IMR-90 (cell line): ENCODE measurements at regions not wholly inside any gene's neighbourhood (a gene's known extent, or its start where the extent isn't known, plus 50 kb on each side); places are given as distances from the start of the nearest gene placed in this dataset.

Experiments
- ATAC-seq: fragments of 200-7000 bp; cut with Tn5 transposase; 2 replicates; pipeline ENCODE4 v1.9.1; 2020; ENCODE audit warnings: low read depth, mild to moderate bottlenecking, moderate library complexity
- BruUV-seq: library from RNA; stranded (reverse); fragments of 400-500 nt; replicated peaks from 2 replicates; lab custom pipeline; 2021; lab: Mats Ljungman, UMichigan
- CTCF ChIA-PET: fragments of 300-600 bp; formaldehyde crosslinking; extraction: SDS; loops from one replicate; lab custom pipeline; 2021; ENCODE audit warnings: antibody characterized with exemption; lab: Yijun Ruan, JAX
- POLR2A ChIA-PET: fragments of 300-600 bp; sonication (Branson Sonifier 250); formaldehyde crosslinking; loops from one replicate; lab custom pipeline; 2022; ENCODE audit warnings: antibody characterized with exemption; ENCODE audit not compliant: unreplicated experiment; lab: Charles Lee
- DNase-seq: peaks from one replicate; pipeline ENCODE4 v3.0.0; 2013
- H2AFZ ChIP-seq: replicated peaks from 2 replicates; pipeline ENCODE3; 2013; ENCODE audit warnings: low read length, mild to moderate bottlenecking; ENCODE audit not compliant: poor library complexity
- H2AK5ac ChIP-seq: 2 replicates; pipeline ENCODE4 v1.6.1; 2013; ENCODE audit warnings: low read depth, low read length, inconsistent platforms
- H2AK9ac ChIP-seq: replicated peaks from 2 replicates; pipeline ENCODE3; 2013; ENCODE audit warnings: mild to moderate bottlenecking, low read depth, low read length, moderate library complexity; ENCODE audit not compliant: poor library complexity
- H2BK120ac ChIP-seq: 2 replicates; pipeline ENCODE4 v1.6.1; 2013; ENCODE audit warnings: low read depth, low read length, inconsistent platforms
- H2BK15ac ChIP-seq: 3 replicates; pipeline ENCODE4 v1.6.1; 2013; ENCODE audit warnings: low read depth, low read length, inconsistent platforms
- H2BK20ac ChIP-seq: 2 replicates; pipeline ENCODE4 v1.6.1; 2013; ENCODE audit warnings: low read depth, mild to moderate bottlenecking, inconsistent platforms, low read length, moderate library complexity
- H2BK5ac ChIP-seq: 2 replicates; pipeline ENCODE4 v1.6.1; 2013; ENCODE audit warnings: mild to moderate bottlenecking, low read depth, low read length, inconsistent platforms; ENCODE audit not compliant: poor library complexity, severe bottlenecking
- H3K14ac ChIP-seq: replicated peaks from 2 replicates; pipeline ENCODE4 v1.6.1; 2013; ENCODE audit warnings: low read depth, low read length, inconsistent platforms
- H3K18ac ChIP-seq: 2 replicates; pipeline ENCODE4 v1.6.1; 2013; ENCODE audit warnings: low read depth, low read length, control low read depth
- H3K23ac ChIP-seq: 2 replicates; pipeline ENCODE4 v1.6.1; 2013; ENCODE audit warnings: low read depth, low read length, inconsistent platforms
- H3K27ac ChIP-seq: 2 replicates; pipeline ENCODE4 v1.5.1; 2013; ENCODE audit warnings: mild to moderate bottlenecking, control low read depth, low read length; ENCODE audit not compliant: insufficient read depth
- H3K27me3 ChIP-seq: 2 replicates; pipeline ENCODE4 v1.6.1; 2013; ENCODE audit warnings: low read length; ENCODE audit not compliant: control insufficient read depth, insufficient read depth
- H3K36me3 ChIP-seq: 2 replicates; pipeline ENCODE4 v1.6.1; 2013; ENCODE audit warnings: low read length, mixed read lengths; ENCODE audit not compliant: control insufficient read depth, insufficient read depth
- H3K4ac ChIP-seq: 2 replicates; pipeline ENCODE4 v1.6.1; 2013; ENCODE audit warnings: low read depth, low read length, inconsistent platforms
- H3K4me1 ChIP-seq: 2 replicates; pipeline ENCODE4 v1.6.1; 2013; ENCODE audit warnings: low read length, mixed read lengths; ENCODE audit not compliant: control insufficient read depth, insufficient read depth
- H3K4me2 ChIP-seq: 2 replicates; pipeline ENCODE4 v1.6.1; 2013; ENCODE audit warnings: low read depth, mild to moderate bottlenecking, control low read depth, low read length, moderate library complexity
- H3K4me3 ChIP-seq: 2 replicates; pipeline ENCODE4 v1.5.1; 2013; ENCODE audit warnings: low read depth, mild to moderate bottlenecking, control low read depth, low read length, moderate library complexity; ENCODE audit not compliant: insufficient read depth
- H3K56ac ChIP-seq: 2 replicates; pipeline ENCODE4 v1.6.1; 2013; ENCODE audit warnings: low read length, inconsistent platforms; ENCODE audit not compliant: insufficient read depth; ENCODE audit errors: extremely low read depth
- H3K79me1 ChIP-seq, 2 experiments: 2 replicates each; pipeline ENCODE4 v1.6.1; 2013; ENCODE audit warnings: low read length in 2 of 2, inconsistent platforms in 1 of 2, low read depth in 1 of 2
- H3K9ac ChIP-seq: 2 replicates; pipeline ENCODE4 v1.6.1; 2013; ENCODE audit warnings: low read depth, low read length, control low read depth
- H3K9me1 ChIP-seq: 2 replicates; pipeline ENCODE4 v1.6.1; 2013; ENCODE audit warnings: low read length, inconsistent platforms; ENCODE audit not compliant: insufficient read depth
- H3K9me3 ChIP-seq: 2 replicates; pipeline ENCODE4 v1.6.1; 2013; ENCODE audit warnings: low read length; ENCODE audit not compliant: control insufficient read depth, insufficient read depth
- H4K20me1 ChIP-seq: 2 replicates; pipeline ENCODE4 v1.6.1; 2013; ENCODE audit warnings: low read length, inconsistent platforms; ENCODE audit not compliant: insufficient read depth
- H4K5ac ChIP-seq: 2 replicates; pipeline ENCODE4 v1.6.1; 2013; ENCODE audit warnings: mild to moderate bottlenecking, low read depth, low read length, control low read depth
- H4K8ac ChIP-seq, 2 experiments: 2 replicates each; pipeline ENCODE4 v1.6.1; 2013; ENCODE audit warnings: low read depth in 2 of 2, low read length in 2 of 2, control low read depth in 1 of 2, inconsistent platforms in 1 of 2
- H4K91ac ChIP-seq: 2 replicates; pipeline ENCODE4 v1.6.1; 2013; ENCODE audit warnings: low read depth, low read length, inconsistent platforms; ENCODE audit not compliant: insufficient read depth
- RAD21 ChIP-seq: IDR thresholded peaks from 2 replicates; pipeline ENCODE4 v1.6.1; 2012; ENCODE audit warnings: low read length, improper control_type of control experiment
- SMC3 ChIP-seq: fragments of 150-350 bp; IDR thresholded peaks from 2 replicates; pipeline ENCODE4 v1.6.1; 2016; ENCODE audit warnings: low read depth, mild to moderate bottlenecking, antibody characterized with exemption, low read length, moderate library complexity
- WGBS, 2 experiments: methylation state at CpG; one replicate each; pipeline versions ENCODE4 v1.1.5 to v1.1.7; 2013; ENCODE audit warnings: missing lambda C conversion rate in 2 of 2; ENCODE audit not compliant: insufficient read length in 1 of 2; ENCODE audit errors: extremely low coverage in 2 of 2; 5-methylcytosine and 5-hydroxymethylcytosine counted together
- dilution Hi-C: fragments of 300-500 bp; cut with HindIII; formaldehyde crosslinking; loops from one replicate; pipeline ENCODE4 v1.14.3; 2018; ENCODE audit warnings: low sequenced_read_pairs; ENCODE audit not compliant: unreplicated experiment
- in situ Hi-C: fragments of 300-500 bp; cut with MboI; formaldehyde crosslinking; loops from 3 replicates; pipeline ENCODE4 v1.14.3; 2019; ENCODE audit warnings: low sequenced_read_pairs, inconsistent platforms, mixed read lengths
- intact Hi-C: fragments of 100-400 bp; cut with micrococcal nuclease; formaldehyde crosslinking; loops from 2 replicates; pipeline ENCODE4 v1.10.0; 2022

DNA sequence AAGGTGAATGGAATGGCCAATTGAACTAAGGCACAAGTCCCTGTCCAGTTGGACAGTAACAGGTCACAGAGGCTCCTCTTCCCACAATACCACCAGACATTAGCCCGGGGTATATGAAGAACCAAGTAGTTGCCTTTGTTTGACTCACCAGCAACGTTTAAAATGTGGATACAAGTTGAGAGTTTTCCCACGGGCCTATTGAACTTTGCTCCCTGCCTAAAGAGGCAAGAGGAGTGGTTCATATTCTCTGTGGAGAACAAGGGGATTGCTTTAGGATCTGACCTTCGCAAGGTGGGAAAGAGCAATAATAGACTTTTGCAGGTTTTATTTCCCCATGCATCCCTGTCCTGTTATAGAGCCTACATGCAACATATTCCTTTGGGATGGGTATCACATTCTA lies 177.2 kb downstream of the POU4F1 start:
- Histone ChIP-seq H3K14ac (no peak overlapping the region), H3K9me3 (no peaks in the 10 kb centered on the region), H3K4me3 (no peak overlapping the region), H3K18ac (no peak overlapping the region), H3K36me3 (no peaks in the 10 kb centered on the region), H4K91ac (no peak overlapping the region), H3K27ac (no peak overlapping the region), H2BK20ac (no peak overlapping the region), H2BK15ac (no peak overlapping the region), H2BK5ac (no peak overlapping the region), H3K79me1 (no peaks in the 10 kb centered on the region), H3K4ac (no peak overlapping the region), H4K5ac (no peak overlapping the region), H2AFZ (no peak overlapping the region), H4K20me1 (no peaks in the 10 kb centered on the region), H3K9ac (no peak overlapping the region), H3K4me1 (no peaks in the 10 kb centered on the region), H3K23ac (no peak overlapping the region), H3K27me3 (no peaks in the 10 kb centered on the region), H3K9me1 (no peaks in the 10 kb centered on the region), H2AK9ac (no peak overlapping the region), H2BK120ac (no peak overlapping the region), H4K8ac (no peak overlapping the region), H3K56ac (no peak overlapping the region), H2AK5ac (no peak overlapping the region), H3K4me2 (no peak overlapping the region)
- no peak for DNase-seq
- 0% methylated on average over 1 of the region's 4 CpGs; no CpG with 5 or more reads in 1 of the 2 experiments for WGBS, 2 experiments
- ChIA-PET POLR2A (no interaction called here), CTCF (no interaction called here)
- dilution Hi-C loops: no loop called here
- TF ChIP-seq RAD21 (no peak), SMC3 (no peak)
- no TSS peak for BruUV-seq
- intact Hi-C loops: no loop called here
- in situ Hi-C loops: no loop called here
- ATAC-seq: no peak
